ENCODE measurements at regions not wholly inside any gene's neighbourhood (a gene's known extent, or its start where the extent isn't known, plus 50 kb on each side); places are given as distances from the start of the nearest gene placed in this dataset.

DNA sequence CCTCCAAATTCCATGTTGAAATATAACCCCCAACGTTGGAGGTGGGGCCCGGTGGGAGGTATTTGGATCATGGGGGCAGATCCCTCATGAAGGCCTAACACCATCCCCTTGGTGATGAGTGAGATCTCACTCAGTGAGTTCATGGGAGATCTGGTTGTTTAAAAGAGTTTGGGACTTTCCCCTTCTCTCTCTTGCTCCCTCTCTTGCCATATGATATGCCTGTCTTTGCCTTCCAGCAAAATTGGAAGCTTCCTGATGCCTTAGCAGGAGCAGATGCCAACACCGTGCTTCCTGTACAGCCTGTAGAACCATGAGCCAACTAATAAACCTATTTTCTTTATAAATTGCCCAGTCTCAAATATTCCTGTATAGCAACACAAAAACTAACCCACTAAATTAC lies 55.7 kb upstream of the CDK1 start:
- no peak for TF ChIP-seq POLR2A (IDR thresholded peaks at IDR 0.05)
- no peak for TF ChIP-seq CTCF (IDR thresholded peaks at IDR 0.05)
